ENCODE measurements at regions not wholly inside any gene's neighbourhood (a gene's known extent, or its start where the extent isn't known, plus 50 kb on each side); places are given as distances from the start of the nearest gene placed in this dataset.

- no peak overlapping the region for H2AFZ ChIP-seq (ENCODE audit: low read length)
- no peak for FAIRE-seq
- ChIA-PET POLR2A (no interaction called here), CTCF (ENCODE audit: low intra/inter-chr PET ratio, low total read pairs) (no interaction called here)
- WGBS (ENCODE audit: low lambda C conversion rate): 34% methylated on average over 8 of the region's 8 CpGs
- H4K20me1 ChIP-seq (ENCODE audit: insufficient read depth, low read length): no peaks in the 10 kb centered on the region
- TF ChIP-seq RBFOX2 (IDR thresholded peaks at IDR 0.05; ENCODE audit: low read depth, low read length) (no peak), MZF1 (CRISPR knock-in tag; IDR thresholded peaks at IDR 0.05; ENCODE audit: borderline replicate concordance) (no peak), TCF12 (IDR thresholded peaks at IDR 0.05) (no peak), TCF12 (CRISPR knock-in tag; IDR thresholded peaks at IDR 0.05) (no peak), ZBTB3 (CRISPR knock-in tag; IDR thresholded peaks at IDR 0.05; ENCODE audit: borderline replicate concordance, low read depth) (no peak), ZNF629 (CRISPR knock-in tag; conservative IDR thresholded peaks at IDR 0.05) (no peak), ZNF839 (CRISPR knock-in tag; IDR thresholded peaks at IDR 0.05; ENCODE audit: borderline replicate concordance) (no peak), NR2F1 (CRISPR knock-in tag; IDR thresholded peaks at IDR 0.05) (no peak), BRF2 (CRISPR knock-in tag; IDR thresholded peaks at IDR 0.05) (no peak), SPEN (CRISPR knock-in tag; IDR thresholded peaks at IDR 0.05; ENCODE audit: low read depth) (no peak), ZNF589 (CRISPR knock-in tag; conservative IDR thresholded peaks at IDR 0.05) (no peak), ZNF329 (CRISPR knock-in tag; IDR thresholded peaks at IDR 0.05; ENCODE audit: low read depth) (no peak), ZNF646 (CRISPR knock-in tag; IDR thresholded peaks at IDR 0.05) (no peak), CEBPB (IDR thresholded peaks at IDR 0.05; ENCODE audit: borderline replicate concordance, low read depth, low read length) (no peak), CREBL2 (CRISPR knock-in tag; IDR thresholded peaks at IDR 0.05; ENCODE audit: borderline replicate concordance) (no peak), CTCF (CRISPR knock-in tag; IDR thresholded peaks at IDR 0.05) (no peak)
- H3K27me3 ChIP-seq (ENCODE audit: control insufficient read depth in 1 of 2, insufficient read depth in 2 of 2, low read length in 2 of 2): no peaks in the 10 kb centered on the region; a peak in 1 of 5 replicates
- DNase-seq (ENCODE audit: low spot score): no peak
- no peak overlapping the region for H3K4me2 ChIP-seq (ENCODE audit: low read depth, low read length)
- no peaks in the 10 kb centered on the region for H3K79me2 ChIP-seq (ENCODE audit: insufficient read depth, low read length)
- H3K36me3 ChIP-seq (replicated peaks in 1 of 2; ENCODE audit: control insufficient read depth in 1 of 2, insufficient read depth in 2 of 2, low read length in 2 of 2): no peaks in the 10 kb centered on the region
- H3K9me3 ChIP-seq (ENCODE audit: low read length): no peaks in the 10 kb centered on the region
- no peaks in the 10 kb centered on the region for H3K4me1 ChIP-seq (ENCODE audit: insufficient read depth, low read length)
- no TSS peak for BruUV-seq (replicated peaks)
- intact Hi-C loops (cut with micrococcal nuclease; ENCODE audit: unreplicated experiment): no loop called here
- in situ Hi-C loops (cut with HindIII; ENCODE audit: extremely low pct_ligation_motif_present, low pct_unique_long_range_greater_than_20kb): no loop called here
- H3K27ac ChIP-seq (ENCODE audit: extremely low read length, insufficient read depth, low read length): no peak overlapping the region
- no peak for ATAC-seq
- no peak overlapping the region for H3K4me3 ChIP-seq (replicated peaks in 1 of 3; ENCODE audit: insufficient read depth in 1 of 3, low read depth in 2 of 3, low read length in 3 of 3)
- H3K9ac ChIP-seq (ENCODE audit: insufficient read depth, low read depth, low read length): no peak overlapping the region
These were observed 340.1 kb downstream of the BCL11B start for GRCh38 chr14:98931911-98932310.

All from HepG2 (cell line).